Esophagus muscularis mucosa (tissue), 3 donors: ENCODE measurements at regions not wholly inside any gene's neighbourhood (a gene's known extent, or its start where the extent isn't known, plus 50 kb on each side); places are given as distances from the start of the nearest gene placed in this dataset.

Experiments used
- POLR2A ChIP-seq: fragments of 450-650 bp; IDR thresholded peaks from one replicate; pipeline ENCODE4 v1.6.1; 2017; ENCODE audit warnings: antibody characterized with exemption, moderate library complexity, mild to moderate bottlenecking, low read depth
- POLR2AphosphoS5 ChIP-seq, 2 donors: sonication (generic); formaldehyde crosslinking; IDR thresholded peaks; one replicate each; pipeline ENCODE4 v1.6.1; 2017; ENCODE audit warnings: antibody characterized with exemption in 2 of 2
- TF ChIP-seq, protein P1 (sequence below), 3 experiments: fragments of 200-600 bp in 2 of 3; fragments of 450-650 bp in 1 of 3; sonication (generic) in 2 of 3; IDR thresholded peaks; one replicate each; pipeline ENCODE4 v1.5.1; 2017 to 2019; ENCODE audit warnings: antibody characterized with exemption in 3 of 3, mild to moderate bottlenecking in 2 of 3, moderate library complexity in 1 of 3

DNA sequence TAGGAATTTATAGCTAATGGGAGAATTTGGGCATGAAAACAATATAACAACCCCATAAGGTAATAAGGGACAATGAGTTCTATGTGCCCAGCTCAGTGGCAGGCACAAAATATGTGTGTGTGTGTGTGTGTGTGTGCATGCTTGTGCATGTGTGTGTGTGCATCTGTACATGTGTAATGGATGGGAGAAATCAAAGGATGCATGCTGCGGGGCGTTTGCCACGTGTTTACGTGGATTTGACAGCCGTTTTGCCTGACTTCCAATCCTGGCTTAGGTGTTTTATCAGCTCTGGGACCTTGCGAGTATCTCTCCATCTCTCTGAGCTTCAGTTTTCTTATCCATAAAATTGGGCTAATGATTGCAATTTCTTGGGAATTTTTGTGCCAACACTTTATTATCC, 108.4 kb downstream of the IRX5 start:
- TF ChIP-seq POLR2AphosphoS5 (IDR thresholded peaks at IDR 0.05): no peak
- TF ChIP-seq, protein P1, sequence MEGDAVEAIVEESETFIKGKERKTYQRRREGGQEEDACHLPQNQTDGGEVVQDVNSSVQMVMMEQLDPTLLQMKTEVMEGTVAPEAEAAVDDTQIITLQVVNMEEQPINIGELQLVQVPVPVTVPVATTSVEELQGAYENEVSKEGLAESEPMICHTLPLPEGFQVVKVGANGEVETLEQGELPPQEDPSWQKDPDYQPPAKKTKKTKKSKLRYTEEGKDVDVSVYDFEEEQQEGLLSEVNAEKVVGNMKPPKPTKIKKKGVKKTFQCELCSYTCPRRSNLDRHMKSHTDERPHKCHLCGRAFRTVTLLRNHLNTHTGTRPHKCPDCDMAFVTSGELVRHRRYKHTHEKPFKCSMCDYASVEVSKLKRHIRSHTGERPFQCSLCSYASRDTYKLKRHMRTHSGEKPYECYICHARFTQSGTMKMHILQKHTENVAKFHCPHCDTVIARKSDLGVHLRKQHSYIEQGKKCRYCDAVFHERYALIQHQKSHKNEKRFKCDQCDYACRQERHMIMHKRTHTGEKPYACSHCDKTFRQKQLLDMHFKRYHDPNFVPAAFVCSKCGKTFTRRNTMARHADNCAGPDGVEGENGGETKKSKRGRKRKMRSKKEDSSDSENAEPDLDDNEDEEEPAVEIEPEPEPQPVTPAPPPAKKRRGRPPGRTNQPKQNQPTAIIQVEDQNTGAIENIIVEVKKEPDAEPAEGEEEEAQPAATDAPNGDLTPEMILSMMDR (IDR thresholded peaks at IDR 0.05): no peak
- no peak for TF ChIP-seq POLR2A
